ENCODE measurements at regions not wholly inside any gene's neighbourhood (a gene's known extent, or its start where the extent isn't known, plus 50 kb on each side); places are given as distances from the start of the nearest gene placed in this dataset.
"Not testable (repeated sequence)": the region's sequence is repeated elsewhere in the genome, so short reads cannot be mapped to it uniquely, and the experiment has no call there.

DNA sequence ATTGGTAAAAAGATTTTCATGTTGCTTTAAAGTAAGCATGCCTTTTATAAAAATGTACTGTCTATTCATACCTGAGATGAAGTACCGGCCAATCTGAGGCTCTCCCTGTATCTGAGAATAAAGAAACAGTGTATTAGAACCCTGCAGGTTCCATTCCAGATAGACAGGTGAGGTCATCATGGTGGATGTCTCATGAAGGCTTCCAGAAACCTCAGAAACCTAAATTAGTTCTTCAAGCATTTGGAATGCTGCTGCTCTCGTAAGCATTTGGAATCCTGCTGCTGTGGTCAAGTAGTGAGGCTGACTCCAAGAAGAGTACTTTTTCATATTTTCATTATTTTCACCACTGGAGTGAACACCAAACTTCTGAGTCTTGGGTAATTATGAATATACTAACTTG is 642.3 kb downstream of the MAFB start:
- ChIA-PET POLR2A (no interaction called here), CTCF (no interaction called here)

GRCh38 chr20:40037511-40037910 is 651.5 kb downstream of the MAFB start:
- CTCF ChIA-PET, result no interaction called here
- POLR2A ChIA-PET, result no interaction called here

DNA sequence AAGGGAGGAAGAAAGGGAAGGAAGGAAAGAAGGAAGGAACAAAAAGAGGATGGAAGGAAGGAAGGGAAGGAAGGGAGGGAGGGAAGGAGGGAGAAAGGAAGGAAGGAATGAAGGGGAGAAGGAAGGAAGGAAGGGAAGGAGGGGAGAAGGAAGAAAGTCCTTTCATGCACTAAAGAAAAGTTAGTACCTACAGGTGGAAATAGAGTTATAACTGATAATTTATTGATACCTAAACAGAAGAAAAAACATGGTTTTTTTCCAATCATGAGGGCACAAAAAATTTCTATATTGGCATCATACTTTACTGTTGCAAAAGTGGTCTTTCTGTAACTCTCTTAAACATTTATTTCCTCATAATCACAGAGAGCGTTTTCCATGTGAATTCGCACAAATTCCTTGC is 659.4 kb downstream of the MAFB start:
- CTCF ChIA-PET, result no interaction called here
- POLR2A ChIA-PET, result no interaction called here

- CTCF ChIA-PET, result no interaction called here
- POLR2A ChIA-PET, result no interaction called here
Measured at GRCh38 chr20:40019510-40019909, 669.5 kb downstream of the MAFB start.

DNA sequence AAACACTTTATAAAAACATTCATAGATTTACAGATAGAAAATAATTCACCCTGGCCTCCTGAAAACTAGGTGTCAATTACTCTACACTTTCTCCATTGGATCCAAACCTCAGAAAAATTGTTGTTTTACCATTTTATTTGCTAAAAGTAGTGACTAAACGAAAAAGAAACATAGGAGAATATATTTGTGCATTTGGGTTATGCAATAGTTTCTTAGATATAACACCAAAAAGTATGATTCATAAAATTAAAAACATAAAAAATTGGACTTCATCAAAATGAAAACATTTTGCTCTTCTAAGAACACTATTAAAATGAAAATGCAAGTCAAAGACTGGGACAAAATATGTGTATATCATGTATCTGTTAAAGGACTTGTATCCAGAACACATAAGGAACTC is 671.3 kb downstream of the MAFB start:
- POLR2A ChIA-PET, result no interaction called here
- CTCF ChIA-PET, result no interaction called here

GRCh38 chr20:40016890-40017289 is 672.1 kb downstream of the MAFB start:
- CTCF ChIA-PET, result no interaction called here
- POLR2A ChIA-PET, result no interaction called here

- ChIA-PET POLR2A (no interaction called here), CTCF (no interaction called here)
Measured at GRCh38 chr20:40016392-40016791, 672.6 kb downstream of the MAFB start.

DNA sequence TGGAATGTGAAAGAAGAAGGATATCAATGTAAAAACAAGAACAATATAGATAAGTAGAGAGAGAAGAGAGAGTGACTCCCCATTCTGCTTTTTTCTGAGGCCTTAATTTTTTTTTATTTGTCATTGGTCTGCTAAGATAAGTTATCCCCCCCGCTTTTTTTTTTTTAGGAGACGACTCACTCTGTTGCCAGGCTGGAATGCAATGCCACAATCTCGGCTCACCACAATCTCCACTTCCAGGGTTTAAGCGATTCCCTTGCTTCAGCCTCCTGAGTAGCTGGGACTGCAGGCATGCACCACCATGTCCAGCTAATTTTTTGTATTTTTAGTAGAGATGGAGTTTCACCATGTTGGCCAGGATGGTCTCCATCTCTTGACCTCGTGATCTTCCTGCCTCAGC is 677.0 kb downstream of the MAFB start:
- CTCF ChIA-PET, POLR2A ChIA-PET: not testable (repeated sequence)

DNA sequence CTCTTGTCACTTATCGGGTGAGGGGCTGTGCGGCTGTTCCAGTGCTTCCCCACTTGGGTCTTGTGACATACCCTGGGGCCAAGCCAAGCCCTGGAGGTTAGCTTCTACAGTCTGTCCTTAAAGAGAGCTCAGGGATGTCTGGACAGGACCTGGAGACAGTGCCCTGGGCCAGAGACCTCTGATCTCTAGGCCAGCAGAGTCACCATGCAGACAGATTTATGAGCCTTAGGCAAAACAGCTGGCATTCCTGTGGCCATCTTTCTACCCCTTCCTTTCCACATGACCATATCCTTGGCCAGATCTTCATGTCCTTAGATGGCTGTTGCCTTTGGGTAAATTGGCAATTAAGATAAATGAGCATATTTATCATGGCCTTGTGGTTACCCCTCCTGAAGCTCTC is 678.6 kb downstream of the MAFB start:
- POLR2A ChIA-PET, result no interaction called here

DNA sequence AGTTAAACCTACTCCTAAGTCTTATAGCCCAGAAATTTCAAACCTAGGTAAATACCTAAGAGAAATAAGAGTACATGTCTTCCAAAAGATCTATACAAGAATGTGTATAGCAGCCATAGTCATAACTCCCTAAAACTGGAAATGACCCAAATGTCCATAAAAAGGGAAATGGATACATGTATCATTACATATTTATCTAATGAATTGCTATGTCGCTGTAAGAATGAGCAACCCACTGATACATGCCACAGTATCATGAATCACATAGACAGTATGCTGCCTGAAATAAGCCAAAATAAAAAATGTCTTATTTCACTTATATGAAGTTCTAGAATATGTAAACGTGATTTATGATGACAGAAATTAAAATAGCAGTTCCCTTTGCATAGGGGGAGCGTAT is 679.5 kb downstream of the MAFB start:
- ChIA-PET CTCF (no interaction called here), POLR2A (no interaction called here)

More for the DNA sequence above, 678.6 kb downstream of the MAFB start:
- CTCF ChIA-PET, result no interaction called here

- POLR2A ChIA-PET, result no interaction called here
- CTCF ChIA-PET, result no interaction called here
Measured at GRCh38 chr20:40008177-40008576, 680.9 kb downstream of the MAFB start.

GRCh38 chr20:40006168-40006860 is 682.7 kb downstream of the MAFB start:
- CTCF ChIA-PET, result no interaction called here
- POLR2A ChIA-PET, result no interaction called here

- CTCF ChIA-PET, POLR2A ChIA-PET: not testable (repeated sequence)
Measured at GRCh38 chr20:40004092-40004491, 684.9 kb downstream of the MAFB start.

DNA sequence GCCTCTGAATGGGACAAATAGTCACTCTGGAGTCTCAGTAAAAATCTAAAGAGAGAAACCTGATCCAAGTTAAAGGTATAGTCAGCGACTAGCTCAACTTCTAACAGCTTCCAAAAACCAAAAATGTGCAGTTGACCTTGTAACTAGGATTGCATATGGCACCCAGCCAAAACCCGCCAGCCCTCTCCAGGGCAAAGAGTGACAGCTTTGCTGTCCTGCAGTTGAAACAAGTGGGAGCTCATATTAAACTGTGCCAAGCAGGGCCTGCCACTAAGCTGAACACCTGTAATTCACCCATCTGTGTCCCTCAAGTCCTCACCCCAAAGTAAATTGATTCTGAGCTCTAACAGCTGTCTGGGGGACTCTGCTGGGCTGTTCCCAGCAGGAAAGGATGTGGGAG is 695.3 kb downstream of the MAFB start:
- POLR2A ChIA-PET, result no interaction called here
- CTCF ChIA-PET, result no interaction called here

GRCh38 chr20:39990692-39991091 is 698.3 kb downstream of the MAFB start:
- ChIA-PET POLR2A (no interaction called here), CTCF (no interaction called here)

GRCh38 chr20:39988991-39989390 is 700.0 kb downstream of the MAFB start:
- CTCF ChIA-PET, result no interaction called here
- POLR2A ChIA-PET, result no interaction called here

- ChIA-PET CTCF (no interaction called here), POLR2A (no interaction called here)
Measured at GRCh38 chr20:39986173-39986904, 702.7 kb downstream of the MAFB start.

DNA sequence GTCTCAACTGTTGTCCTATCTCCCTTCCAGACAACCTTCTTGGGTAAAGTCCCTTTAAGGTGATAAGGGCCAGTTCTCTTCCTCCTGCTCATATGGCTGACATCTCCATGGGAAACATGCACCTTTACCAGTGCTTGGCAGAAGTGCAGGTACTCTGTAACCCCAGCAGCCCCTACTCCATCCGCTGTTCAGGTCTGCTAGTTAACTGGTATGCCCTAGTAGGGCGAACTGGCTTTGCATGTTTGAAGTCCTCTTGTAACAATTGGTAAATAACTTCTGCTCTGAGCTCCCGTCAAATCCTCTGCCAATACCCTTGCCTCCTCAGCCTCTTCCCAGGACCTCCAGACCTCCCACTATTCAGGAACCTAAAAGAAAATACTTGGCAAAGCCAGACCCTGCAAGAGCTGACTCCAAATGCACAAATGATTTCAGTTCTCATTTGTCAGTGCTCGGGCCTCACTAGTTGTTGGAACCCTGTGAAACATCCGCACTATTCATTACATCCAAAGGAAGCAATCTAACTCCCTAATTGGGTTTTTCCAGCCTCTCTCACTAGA is 703.7 kb downstream of the MAFB start:
- ChIA-PET CTCF (no interaction called here), POLR2A (no interaction called here)

- ChIA-PET CTCF (no interaction called here), POLR2A (no interaction called here)
Measured at GRCh38 chr20:39983655-39984054, 705.4 kb downstream of the MAFB start.

GRCh38 chr20:39983183-39983582 is 705.9 kb downstream of the MAFB start:
- CTCF ChIA-PET, result no interaction called here
- POLR2A ChIA-PET, result no interaction called here

GRCh38 chr20:39974966-39975501 is 714.0 kb downstream of the MAFB start:
- CTCF ChIA-PET, result no interaction called here
- POLR2A ChIA-PET, result no interaction called here

DNA sequence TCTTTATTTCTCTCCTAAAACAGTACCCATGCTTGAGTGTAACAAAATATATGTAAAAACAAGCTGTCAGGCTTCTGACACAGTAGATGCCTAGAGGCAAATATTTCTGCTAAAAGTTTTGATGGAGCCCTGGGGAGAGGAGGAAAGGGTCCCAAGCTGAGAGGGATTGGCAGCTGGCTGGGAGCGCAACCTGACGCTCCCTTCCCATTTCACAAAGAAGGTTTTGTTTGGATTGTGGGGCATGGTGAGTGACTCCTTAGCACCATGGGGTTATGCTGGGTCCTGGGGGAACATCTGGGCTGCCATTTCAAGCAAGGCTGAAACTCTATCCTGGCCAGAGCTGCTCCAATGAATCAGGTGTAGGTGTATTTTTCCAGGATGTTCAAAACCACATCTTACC is 720.5 kb downstream of the MAFB start:
- ChIA-PET POLR2A (no interaction called here), CTCF (no interaction called here)
